RPMI7951 (cell line): ENCODE measurements at regions not wholly inside any gene's neighbourhood (a gene's known extent, or its start where the extent isn't known, plus 50 kb on each side); places are given as distances from the start of the nearest gene placed in this dataset.

Experiments used
- DNase-seq: peaks from one replicate; pipeline ENCODE4 v3.0.0-alpha.2; 2012; ENCODE audit warnings: low read depth

- DNase-seq, result no peak
These were observed 148.9 kb upstream of the PEX5L start for GRCh38 chr3:180185650-180186049.

DNA sequence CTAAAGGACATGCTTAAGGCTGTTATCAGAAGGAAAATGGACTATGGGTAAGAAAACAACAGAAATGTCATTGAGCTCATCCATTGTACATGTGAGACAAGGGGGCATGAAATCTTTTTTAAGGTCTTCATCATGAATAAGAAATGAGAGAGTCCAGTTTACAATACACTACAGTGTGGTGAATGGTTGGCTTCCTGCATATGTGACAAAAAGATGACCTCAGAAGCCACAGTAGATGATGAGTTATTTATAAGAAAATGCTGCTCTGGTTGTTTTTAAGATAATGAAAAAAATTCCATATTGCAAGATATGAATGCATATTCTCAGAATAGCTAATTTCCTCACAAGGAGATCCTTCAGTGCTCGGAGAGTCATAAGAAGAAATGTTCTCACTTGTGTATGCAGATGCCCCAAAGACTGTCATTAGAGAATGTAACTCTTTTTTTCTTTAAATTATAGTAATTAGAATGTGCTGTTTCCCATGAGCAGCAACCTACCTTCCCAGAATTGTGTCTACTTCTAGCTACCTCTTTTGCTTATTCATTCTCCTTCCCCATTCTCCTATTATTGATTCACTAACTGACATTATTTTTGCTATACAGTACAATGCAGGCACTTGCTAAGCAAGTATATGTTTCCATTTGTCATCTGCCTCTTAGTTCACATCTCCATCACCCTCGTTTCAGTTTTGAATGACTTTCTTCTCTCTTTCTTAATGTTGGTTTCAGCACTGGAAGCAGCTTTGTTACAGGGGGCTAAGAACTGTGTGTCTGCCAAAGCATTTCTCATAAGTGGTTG lies 152.0 kb upstream of the PEX5L start:
- no peak for DNase-seq

DNA sequence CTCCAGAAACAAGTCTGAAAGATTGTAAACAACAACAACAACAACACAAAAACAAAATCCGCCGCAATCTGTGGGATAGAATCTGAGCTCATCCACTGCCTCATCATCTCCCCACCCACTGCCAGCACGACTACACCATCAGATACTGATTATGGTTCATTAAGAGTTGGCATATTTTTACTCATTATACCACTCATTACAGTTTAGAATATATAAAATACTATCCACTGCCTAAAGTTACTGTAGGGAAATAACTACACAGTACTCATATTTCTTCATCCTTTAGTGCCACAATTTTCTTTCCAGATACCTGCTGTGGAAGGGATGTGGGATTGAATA lies 152.5 kb upstream of the PEX5L start:
- no peak for DNase-seq

- no peak for DNase-seq
These were observed 159.9 kb upstream of the PEX5L start for GRCh38 chr3:180196658-180197057.

GRCh38 chr3:180199417-180199995 lies 162.8 kb upstream of the PEX5L start:
- no peak for DNase-seq

- no peak for DNase-seq
These were observed 179.1 kb upstream of the PEX5L start for GRCh38 chr3:180215866-180216265.

DNA sequence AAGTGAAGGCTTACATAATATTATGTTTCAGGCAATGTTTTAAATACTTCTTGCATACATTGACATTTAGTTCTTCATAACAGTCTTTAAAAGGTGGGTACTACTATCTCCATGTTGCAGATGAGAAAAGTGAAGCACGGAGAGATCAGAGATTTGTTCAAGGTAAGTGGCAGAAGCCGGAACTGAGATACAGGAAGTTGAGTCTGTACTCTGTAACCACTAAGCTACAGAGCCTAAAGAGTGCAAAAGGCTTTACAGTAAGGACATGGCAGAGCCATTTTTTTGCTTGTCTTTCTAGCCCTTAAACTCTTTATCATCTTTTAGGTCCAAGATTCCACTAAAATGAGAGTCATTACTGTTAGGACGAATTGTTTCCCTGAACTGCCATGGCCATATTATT lies 186.5 kb upstream of the PEX5L start:
- no peak for DNase-seq

- no peak for DNase-seq
These were observed 192.4 kb upstream of the PEX5L start for GRCh38 chr3:180229113-180229512.

DNA sequence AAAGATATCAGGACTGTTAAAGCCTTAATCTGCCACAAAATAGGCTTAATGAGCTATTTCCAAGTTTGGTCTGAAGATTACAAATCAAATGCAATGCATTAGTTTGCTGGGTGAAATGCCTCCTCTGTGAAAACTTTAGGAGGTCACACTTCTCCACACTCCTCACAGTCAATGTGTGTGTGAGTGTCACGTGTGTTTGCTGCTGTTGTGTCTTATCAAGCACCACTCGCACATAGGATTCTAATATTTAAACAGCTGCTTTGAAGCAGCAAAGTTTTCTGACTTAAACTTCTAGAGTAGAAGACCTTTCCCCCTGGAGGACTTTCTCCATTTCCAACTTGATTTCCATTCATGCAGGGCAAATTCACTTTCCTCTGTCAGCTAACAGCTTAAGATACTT lies 203.2 kb upstream of the PEX5L start:
- no peak for DNase-seq

DNA sequence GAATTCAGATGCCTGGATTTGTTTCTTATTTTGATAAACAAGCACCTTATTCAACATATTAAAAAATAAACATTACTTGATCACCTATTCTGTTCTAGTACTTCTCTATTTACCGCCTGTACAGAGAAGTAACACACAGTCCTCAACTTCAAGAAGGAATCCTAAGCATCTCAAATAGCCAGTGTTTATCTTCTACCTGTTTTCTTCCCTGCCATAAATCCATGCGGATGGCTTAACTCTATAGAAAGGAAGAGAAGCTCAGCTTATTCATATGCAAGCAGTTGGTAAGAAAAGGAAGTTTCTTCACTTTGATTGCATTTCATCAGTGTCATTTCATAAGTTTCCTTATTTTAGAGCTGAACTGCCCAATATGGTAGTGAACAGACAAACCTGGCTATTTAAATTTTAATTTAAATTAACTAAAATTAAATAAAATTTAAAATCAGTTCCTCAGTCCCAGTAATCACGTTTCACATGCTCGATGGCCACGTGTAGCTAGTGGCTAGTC lies 210.0 kb upstream of the PEX5L start:
- DNase-seq, result no peak

DNA sequence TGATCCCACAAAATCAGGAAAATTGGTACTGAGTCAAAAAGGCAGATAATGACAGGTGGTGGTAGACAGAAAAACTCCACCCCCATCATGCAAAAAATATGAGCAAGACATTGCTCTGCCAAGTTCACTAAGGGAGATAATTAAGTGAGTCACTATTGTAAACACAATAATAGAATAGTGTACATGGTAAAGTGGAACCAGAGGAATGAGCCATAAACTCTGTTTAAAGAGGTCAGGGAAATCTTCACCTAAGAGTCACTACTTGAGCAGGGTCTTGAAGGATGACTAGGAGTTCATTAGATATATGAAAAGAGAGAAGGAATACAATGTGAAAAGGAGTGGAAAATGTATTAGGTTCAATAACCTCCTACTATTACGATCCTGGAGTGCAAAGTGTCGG lies 213.4 kb upstream of the PEX5L start:
- no peak for DNase-seq

GRCh38 chr3:180252683-180253082 lies 215.9 kb upstream of the PEX5L start:
- no peak for DNase-seq

- DNase-seq, result no peak
These were observed 216.5 kb upstream of the PEX5L start for GRCh38 chr3:180253283-180253682.

- DNase-seq, result no peak
These were observed 227.7 kb upstream of the PEX5L start for GRCh38 chr3:180264479-180264878.

DNA sequence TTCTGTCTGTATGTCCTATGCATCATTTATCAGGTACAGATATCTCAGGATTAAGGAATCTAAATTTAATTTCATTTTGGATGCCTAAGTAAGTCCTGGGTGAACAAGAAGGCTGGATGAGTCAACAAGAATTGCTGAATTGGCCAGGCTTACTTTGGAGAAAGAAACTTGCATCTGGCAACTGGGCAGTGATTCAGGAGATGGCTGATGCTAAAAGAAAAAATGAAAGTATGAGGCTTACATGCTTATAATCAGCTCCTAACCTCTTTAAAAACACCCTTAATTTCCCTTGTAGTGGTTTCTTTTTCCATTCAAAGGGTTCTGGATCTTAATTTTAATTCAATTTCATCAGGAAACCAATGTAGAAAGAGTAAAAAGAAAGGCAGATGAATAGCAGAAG lies 228.8 kb upstream of the PEX5L start:
- DNase-seq, result no peak

DNA sequence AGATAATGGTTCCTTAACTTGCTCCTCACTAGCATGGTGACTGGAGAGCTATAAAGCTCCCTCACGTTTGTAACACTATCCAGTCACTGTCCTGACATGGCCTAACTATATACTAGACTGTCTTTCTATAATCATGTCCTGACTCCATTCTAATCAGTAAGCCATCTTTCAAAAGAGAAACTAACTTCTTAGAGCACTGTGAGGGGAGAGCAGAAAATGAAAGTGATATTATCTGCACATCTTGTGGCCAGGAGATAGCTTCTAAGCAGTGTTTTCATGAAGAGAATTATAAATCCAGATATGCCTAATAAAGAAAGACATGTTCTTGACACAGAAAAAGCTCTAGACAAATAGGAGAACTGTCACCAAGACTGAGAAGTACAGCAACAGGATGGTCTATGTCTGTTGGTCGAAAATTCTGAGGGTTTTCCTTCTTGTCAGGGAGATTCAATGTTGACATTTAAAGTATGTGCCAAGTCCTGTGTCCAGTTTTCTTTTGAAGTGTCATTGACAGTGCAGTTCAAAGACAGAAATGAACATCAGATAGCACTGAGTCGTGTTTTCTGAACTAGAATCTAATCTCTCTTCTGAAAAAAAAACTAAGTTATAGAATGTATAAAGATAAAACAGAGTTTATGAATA lies 230.6 kb upstream of the PEX5L start:
- no peak for DNase-seq

- no peak for DNase-seq
These were observed 237.8 kb upstream of the PEX5L start for GRCh38 chr3:180274536-180274935.

DNA sequence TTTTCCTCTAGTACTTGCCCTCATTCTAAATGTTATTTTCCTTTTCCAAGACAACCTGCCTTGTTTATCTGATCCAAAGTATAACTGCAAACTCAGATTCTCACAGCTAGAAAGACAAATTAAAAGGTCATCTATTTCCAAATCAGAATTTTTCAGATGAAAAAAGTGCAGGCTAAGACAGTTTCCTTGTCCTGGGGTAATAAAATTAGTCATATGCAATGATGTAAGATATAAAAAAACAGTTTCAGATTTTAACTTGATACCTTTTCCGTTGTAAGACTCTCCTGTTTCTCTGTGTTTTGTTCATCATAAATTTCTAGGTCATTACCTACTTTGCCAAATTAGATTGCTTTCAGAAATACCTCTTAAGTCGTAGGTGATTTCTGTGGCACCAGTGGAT lies 238.4 kb upstream of the PEX5L start:
- no peak for DNase-seq

DNA sequence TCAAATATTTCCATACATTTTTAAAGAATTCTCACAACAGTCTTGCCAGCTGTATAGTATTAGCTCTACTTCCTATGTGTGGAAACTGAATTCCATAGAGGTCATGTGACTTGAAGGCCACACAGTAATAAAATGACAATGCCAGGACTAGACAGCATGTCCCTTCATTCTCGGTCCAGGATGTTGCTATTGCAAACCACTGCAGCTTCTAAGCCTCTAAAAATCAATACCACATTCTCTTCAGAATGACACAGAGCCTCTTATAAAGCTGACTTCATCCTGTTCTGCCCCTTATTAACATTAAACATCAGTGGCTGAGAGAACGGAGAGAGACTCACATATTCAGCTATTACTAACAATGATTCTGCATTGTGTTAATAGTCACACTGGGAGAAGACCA lies 240.3 kb upstream of the PEX5L start:
- peak; percentile 10 for DNase-seq

DNA sequence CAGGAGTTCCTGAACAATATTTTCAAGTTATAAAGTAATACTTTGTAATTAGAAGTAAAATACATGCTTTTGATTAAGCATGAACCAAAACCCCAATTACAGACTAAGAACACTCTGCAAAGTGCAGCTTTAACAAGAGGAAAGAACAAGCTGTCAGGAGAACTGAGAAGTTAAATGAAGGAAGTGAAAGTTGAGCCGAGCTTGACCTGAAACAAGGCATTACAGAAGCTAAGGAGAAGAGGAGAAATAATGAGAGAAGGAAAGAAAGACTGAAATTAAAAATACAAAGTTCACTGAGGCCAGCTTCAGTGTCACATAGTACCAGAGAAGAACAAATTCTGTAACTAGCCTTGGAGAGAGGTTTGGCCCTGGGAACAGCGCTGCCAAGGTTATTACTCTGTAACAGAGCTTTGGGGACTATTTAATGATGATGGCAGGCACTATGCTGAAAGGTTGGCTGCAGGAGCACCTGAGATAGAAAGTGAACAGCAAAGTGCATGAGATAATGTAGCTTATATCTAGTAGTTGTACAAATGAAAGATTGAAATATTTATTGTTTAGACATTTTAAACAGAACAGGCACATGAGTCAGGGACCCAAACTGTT lies 241.9 kb upstream of the PEX5L start:
- no peak for DNase-seq

DNA sequence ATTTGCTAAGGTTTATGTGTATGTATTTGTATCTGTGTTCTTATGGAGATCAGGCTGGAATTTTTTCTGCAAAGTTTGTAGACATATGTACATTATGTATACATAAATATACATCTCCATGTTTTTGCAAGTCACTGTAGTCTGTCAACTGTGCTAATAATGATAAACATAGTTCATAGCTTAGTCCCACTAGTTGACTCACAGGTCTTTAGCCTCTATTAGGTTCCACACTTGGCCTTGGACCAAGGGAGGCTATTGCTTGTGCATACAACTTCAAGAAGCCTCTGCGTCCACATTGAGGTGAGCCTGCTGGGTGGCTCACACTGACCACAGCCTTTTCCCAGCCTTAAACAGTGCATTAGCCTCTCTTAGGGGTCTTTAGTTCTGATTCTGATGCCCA lies 243.8 kb upstream of the PEX5L start:
- no peak for DNase-seq

GRCh38 chr3:180282386-180282785 lies 245.6 kb upstream of the PEX5L start:
- DNase-seq, result no peak

DNA sequence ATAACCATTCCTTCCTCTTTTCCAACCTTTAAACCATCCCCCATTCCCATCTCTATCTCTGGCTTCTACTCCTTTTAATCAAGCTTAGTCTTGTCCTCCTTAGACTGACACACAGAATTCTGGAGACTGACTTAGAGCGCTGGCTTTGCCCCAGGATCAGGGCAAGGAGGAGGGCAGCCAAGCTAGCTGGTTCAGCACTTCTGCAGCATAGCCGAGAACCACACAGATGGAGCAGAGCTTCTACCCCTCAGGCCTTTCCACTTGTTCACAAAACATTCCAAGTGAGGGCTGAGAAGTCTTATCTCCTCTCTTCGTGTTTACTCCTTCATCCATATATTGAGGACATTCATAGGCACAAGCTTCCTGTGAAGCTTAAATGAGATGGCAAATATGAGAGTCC lies 246.5 kb upstream of the PEX5L start:
- no peak for DNase-seq
